ENCODE measurements at regions not wholly inside any gene's neighbourhood (a gene's known extent, or its start where the extent isn't known, plus 50 kb on each side); places are given as distances from the start of the nearest gene placed in this dataset.

DNA sequence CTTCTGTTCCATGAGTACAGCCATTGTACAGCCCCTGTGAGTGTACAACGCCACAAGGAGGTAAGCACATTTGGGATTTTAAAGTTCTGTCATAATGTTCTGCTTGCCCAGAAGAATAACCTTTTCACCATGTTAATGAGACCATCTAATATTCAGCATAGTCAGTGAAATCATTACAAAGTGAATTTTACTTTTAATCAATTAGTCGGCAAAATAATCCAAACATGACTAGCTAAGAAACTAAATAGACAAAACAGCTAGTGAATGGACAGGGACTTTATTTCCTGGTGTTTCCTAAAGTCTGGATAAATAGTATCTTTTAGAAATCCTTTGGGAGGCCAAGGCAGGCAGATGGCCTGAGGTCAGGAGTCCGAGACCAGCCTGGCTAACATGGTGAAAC, 69.0 kb upstream of the NRSN1 start:
- Histone ChIP-seq H3K4me3 (ENCODE audit: low read length) (no peak overlapping the region), H3K79me2 (ENCODE audit: control insufficient read depth, low read length) (no peaks in the 10 kb centered on the region), H3K9me2 (replicated peaks; ENCODE audit: control insufficient read depth, low read length) (no peaks in the 10 kb centered on the region), H4K20me1 (ENCODE audit: control insufficient read depth, insufficient read depth, low read depth, low read length) (no peaks in the 10 kb centered on the region), H3K4me2 (ENCODE audit: low read length) (no peak overlapping the region), H3K36me3 (ENCODE audit: control insufficient read depth, low read length) (no peaks in the 10 kb centered on the region), H3K4me1 (ENCODE audit: control insufficient read depth, low read length) (no peaks in the 10 kb centered on the region), H3K9me3 (ENCODE audit: control insufficient read depth, insufficient read depth, low read length) (no peaks in the 10 kb centered on the region), H3K27ac (ENCODE audit: low read depth, low read length) (no peak overlapping the region), H3F3A (ENCODE audit: control insufficient read depth, insufficient read depth) (no peaks in the 10 kb centered on the region), H3K27me3 (ENCODE audit: control insufficient read depth, low read length) (no peaks in the 10 kb centered on the region)
- no peak for TF ChIP-seq CTCF (IDR thresholded peaks at IDR 0.05; ENCODE audit: low read depth, low read length, poor library complexity, severe bottlenecking)
- TF ChIP-seq EZH2phosphoT487 (IDR thresholded peaks at IDR 0.05; ENCODE audit: borderline replicate concordance, low read length), result no peak

DNA sequence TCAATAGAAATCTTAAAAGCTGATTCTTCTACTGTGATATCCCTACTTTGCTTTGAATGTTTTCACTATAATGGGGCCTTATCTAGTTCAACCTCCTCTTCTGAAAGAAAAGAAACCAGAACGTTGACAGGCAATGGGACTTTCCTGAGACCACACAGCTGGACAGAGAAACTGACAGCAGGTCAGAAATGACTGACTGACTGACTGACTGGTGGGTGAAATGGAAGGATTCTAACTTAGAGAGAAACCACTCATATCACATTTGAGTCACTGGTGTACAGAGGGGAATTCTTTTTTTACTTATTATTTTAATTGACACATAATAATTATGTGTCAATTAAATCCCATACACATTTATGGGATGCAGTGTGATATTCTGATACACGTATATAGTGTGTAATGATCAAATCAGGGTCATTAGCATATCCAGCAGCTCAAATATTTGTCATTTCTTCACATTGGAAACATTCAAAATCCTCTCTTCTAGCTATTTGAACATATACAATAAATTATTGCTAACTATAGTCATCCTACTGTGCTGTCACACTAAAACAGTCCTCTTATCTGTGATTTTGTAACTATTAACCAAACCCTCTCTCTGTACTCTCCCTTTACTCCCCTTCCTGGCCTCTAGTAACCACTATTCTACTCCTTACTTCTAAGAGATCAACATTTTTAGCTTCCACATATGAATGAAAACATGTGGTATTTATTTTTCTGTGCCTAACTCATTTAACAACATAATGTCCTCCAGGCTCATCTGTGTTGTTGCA, 64.8 kb upstream of the NRSN1 start:
- Histone ChIP-seq H3K79me2 (ENCODE audit: control insufficient read depth, low read length) (no peaks in the 10 kb centered on the region), H3K4me1 (ENCODE audit: control insufficient read depth, low read length) (no peaks in the 10 kb centered on the region), H3K27me3 (ENCODE audit: control insufficient read depth, low read length) (no peaks in the 10 kb centered on the region), H3K9me2 (replicated peaks; ENCODE audit: control insufficient read depth, low read length) (no peaks in the 10 kb centered on the region), H3K27ac (ENCODE audit: low read depth, low read length) (no peak overlapping the region), H3K4me3 (ENCODE audit: low read length) (no peak overlapping the region), H3K9me3 (ENCODE audit: control insufficient read depth, insufficient read depth, low read length) (no peaks in the 10 kb centered on the region), H3F3A (ENCODE audit: control insufficient read depth, insufficient read depth) (no peaks in the 10 kb centered on the region), H3K36me3 (ENCODE audit: control insufficient read depth, low read length) (no peaks in the 10 kb centered on the region), H3K4me2 (ENCODE audit: low read length) (no peak overlapping the region), H4K20me1 (ENCODE audit: control insufficient read depth, insufficient read depth, low read depth, low read length) (no peaks in the 10 kb centered on the region)
- TF ChIP-seq EZH2phosphoT487 (IDR thresholded peaks at IDR 0.05; ENCODE audit: borderline replicate concordance, low read length), result no peak
- no peak for TF ChIP-seq CTCF (IDR thresholded peaks at IDR 0.05; ENCODE audit: low read depth, low read length, poor library complexity, severe bottlenecking)

DNA sequence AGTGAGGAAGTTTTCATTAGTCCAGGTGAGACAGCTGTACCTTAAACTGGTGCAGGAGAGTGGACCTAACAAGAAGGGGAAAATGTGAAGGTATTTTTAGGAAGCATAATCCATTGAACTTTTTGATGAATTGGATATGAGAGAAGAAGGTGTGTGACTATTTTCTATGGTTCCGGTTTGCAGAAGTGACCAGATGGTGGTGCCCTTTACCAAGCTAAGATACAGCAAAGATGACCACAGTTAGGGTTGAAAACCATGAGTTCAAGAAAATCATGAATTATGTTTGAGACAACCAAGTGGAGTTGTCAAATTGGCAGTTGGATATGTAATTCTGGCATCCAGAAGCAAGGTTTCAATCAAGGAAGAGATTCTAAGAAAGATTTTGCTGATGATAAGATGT, 61.9 kb upstream of the NRSN1 start:
- H3K9me2 ChIP-seq (replicated peaks; ENCODE audit: control insufficient read depth, low read length), result no peaks in the 10 kb centered on the region
- TF ChIP-seq EZH2phosphoT487 (IDR thresholded peaks at IDR 0.05; ENCODE audit: borderline replicate concordance, low read length) (no peak), CTCF (IDR thresholded peaks at IDR 0.05; ENCODE audit: low read depth, low read length, poor library complexity, severe bottlenecking) (no peak)
- H3K79me2 ChIP-seq (ENCODE audit: control insufficient read depth, low read length), result no peaks in the 10 kb centered on the region
- H3K4me2 ChIP-seq (ENCODE audit: low read length), result no peak overlapping the region
- H3K27me3 ChIP-seq (ENCODE audit: control insufficient read depth, low read length), result no peaks in the 10 kb centered on the region
- no peaks in the 10 kb centered on the region for H3F3A ChIP-seq (ENCODE audit: control insufficient read depth, insufficient read depth)
- no peaks in the 10 kb centered on the region for H3K9me3 ChIP-seq (ENCODE audit: control insufficient read depth, insufficient read depth, low read length)
- no peaks in the 10 kb centered on the region for H4K20me1 ChIP-seq (ENCODE audit: control insufficient read depth, insufficient read depth, low read depth, low read length)
- H3K4me3 ChIP-seq (ENCODE audit: low read length), result no peak overlapping the region
- H3K36me3 ChIP-seq (ENCODE audit: control insufficient read depth, low read length), result no peaks in the 10 kb centered on the region
- no peak overlapping the region for H3K27ac ChIP-seq (ENCODE audit: low read depth, low read length)
- no peaks in the 10 kb centered on the region for H3K4me1 ChIP-seq (ENCODE audit: control insufficient read depth, low read length)

All from DOHH2 (cell line).